HG02973 (cell line): ENCODE measurements at regions not wholly inside any gene's neighbourhood (a gene's known extent, or its start where the extent isn't known, plus 50 kb on each side); places are given as distances from the start of the nearest gene placed in this dataset.
"Not testable (repeated sequence)": the region's sequence is repeated elsewhere in the genome, so short reads cannot be mapped to it uniquely, and the experiment has no call there.

Source experiments
- ATAC-seq: cut with Tn5 transposase; IDR thresholded peaks from one replicate; pipeline ENCODE4 v1.9.1; 2021; ENCODE audit warnings: moderate library complexity; ENCODE audit not compliant: unreplicated experiment

DNA sequence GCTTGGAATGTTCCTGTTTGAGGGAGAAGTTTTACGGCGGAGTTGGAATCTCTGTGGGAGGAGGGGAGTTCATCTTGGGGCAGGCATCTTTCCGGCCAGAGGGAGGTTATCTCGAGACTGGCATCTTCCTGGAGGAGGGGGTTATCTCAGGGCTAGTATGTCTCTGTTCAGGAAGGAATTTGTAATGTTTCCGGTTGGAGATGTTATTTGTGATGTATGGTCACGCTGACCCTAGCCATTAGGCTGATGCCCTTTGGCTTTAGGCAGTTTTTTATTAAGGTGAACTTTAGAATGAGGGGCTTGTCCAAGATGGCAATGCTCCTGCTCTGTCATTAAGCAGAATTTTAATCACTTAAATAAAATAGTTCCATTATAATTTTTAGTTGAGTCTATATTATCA is 449.7 kb downstream of the PCDH10 start:
- ATAC-seq = no peak

DNA sequence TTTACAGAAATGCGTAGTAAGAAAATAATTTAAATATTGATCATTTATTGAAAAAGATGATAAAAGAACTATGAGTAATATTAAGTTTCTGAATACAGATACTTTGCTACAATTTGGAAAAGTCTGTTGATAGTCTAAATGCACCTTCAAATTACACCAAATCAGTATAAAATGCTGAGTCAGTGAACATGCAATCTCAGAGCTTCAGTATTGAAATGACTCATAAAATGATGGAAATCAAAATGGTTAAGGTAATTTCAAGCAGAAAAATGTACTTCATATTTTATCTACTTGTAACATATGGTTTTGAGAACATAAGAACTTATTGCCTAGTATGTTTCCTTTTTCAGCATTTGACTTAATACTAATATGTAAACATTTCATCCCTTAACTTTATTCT is 448.2 kb downstream of the PCDH10 start:
- no peak for ATAC-seq

DNA sequence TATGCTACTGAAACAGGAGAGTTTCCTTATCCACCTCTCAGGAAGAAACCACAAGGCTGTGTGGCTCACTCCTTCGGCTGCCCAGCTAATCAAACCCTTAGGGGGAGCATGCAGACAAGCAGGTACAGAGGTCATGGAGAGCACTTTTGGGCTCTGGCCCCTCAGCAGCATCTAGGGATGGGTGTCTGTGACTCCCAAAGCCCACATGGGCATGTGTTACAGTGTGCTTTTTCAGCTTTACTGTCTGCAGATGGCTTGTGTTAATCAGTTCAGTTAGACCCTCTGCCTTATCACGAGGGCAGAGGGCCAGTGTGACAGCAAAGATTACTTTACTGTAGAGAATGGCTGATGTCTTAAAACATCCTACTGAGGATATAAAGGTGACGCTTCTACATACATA is 447.4 kb downstream of the PCDH10 start:
- ATAC-seq = no peak

DNA sequence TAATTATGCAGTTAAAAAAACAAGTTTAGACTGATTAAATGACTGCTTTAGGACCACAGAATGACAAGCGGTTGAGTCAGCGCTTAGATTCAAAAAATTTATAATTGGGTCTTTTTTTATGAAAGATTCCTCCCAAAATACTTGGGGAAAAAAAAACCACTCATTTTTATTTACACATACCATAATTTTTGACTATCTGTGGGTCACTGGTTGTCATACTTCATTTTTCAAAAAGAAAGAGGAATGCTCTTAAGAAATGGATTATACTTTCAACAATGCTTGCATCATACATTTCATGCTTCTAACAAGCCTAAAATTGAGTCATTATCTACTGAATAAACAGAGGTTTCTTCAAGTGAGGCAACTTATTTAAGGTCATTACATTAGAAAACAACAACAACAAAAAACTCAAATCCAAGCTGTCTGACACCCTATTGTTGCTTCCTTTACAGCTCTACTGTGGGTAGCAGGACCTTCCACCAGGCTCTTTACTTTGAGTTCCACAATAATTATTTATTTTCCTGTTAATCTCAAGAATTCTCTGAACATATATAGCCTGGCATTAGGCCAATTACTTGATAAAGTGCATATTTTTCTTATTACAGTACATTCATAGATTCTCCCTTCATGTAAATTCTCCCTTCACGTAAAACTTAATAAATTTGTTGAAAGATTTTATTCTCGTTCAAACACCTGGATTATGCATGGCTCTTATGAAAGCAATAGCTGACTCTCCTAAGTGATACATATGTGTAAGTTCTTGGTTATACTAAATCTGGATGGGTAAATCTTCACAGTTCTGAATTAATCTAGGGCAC is 445.5 kb downstream of the PCDH10 start:
- no peak for ATAC-seq

DNA sequence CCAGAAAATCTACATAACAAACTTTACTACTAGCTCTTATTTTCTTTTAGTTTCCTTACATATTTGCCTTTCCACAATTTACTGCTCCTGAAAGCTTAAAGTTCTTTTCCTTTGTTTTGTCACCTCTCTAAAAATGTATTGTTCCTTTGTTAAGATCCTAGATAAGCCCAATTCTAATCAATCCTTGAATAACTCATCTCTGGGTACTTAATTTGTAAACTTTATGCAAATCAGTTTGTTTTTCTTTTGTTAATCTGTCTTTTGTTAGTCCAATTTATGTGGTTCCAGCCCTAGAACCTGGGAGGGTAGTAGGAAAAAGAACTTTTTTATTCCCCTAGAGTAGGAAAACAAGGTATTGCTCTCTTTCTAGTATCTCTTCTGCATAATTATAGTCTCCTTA is 444.7 kb downstream of the PCDH10 start:
- ATAC-seq = no peak

DNA sequence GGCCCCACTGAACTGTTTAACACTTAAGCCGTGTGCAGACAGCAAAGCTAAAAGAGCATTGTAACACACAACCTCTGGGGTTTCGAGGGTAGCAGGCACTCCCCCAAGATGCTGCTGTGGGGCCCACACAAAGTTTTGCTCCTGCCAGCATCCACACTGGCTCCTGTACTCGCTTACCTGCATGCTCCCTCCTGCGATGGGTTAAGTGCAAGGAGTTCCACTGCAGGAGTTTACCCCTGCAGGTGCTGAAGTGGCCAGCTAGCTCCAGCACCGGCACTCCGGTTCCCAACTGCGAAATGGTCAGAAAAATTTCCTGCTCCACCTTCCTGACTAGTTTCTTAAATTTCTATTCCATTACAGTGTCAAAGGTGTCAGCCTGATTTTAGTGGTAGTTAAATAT is 443.5 kb downstream of the PCDH10 start:
- no peak for ATAC-seq

DNA sequence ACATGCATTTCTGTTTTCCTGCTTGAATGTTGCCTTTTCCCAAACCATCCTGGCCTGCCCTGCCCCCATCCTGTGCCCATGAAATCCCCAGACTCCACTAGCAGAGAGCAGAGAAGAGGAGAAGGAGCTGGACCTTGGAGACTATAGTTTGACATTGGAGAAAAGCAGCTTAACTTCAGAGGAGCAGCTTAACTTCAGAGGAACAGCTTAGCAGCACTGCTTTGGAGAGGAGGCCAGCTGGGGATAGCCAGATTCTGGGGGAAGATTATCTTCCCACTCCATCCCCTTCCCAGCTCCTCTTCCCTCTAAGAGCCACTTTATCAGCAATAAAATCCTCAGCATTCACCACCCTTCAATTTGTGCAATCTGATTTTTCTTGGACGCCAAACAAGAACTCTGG is 443.0 kb downstream of the PCDH10 start:
- no peak for ATAC-seq

DNA sequence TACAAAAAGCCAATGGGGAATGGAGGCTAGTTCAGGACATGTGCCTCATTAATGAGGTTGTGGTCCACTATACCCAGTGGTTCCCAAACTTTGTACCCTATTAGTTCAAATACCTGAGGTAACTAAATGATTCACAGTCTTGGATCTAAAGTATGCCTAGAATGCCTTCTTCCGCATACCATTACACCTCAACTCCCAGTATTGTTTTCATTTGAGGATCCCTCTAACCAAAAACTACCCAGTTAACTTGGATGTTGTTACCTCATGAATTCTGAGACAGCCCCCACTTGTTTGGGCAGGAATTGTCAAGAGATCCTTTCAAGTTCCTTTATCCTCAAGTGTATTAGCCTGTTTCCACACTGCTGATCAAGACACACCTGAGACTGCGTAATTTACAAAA is 439.2 kb downstream of the PCDH10 start:
- ATAC-seq = no peak

DNA sequence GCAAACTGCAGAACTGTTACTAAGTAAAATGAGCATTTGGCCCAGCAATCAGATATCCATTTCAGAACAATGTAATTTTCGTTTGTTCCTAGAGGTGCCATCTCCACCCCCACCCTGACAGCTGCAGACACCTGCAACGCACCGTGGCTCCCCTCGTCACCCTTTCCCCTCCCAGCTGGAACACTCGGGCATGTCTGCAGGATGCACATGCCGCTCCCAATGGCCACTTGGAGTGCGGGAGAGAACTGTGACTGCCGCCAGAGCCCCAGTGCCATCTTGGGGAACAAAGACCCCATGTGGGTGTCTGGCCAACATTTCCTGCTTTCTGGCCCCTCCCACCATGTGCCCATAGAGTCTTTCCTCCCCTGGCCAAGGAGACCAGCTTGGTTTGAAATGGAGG is 436.2 kb downstream of the PCDH10 start:
- ATAC-seq = no peak

DNA sequence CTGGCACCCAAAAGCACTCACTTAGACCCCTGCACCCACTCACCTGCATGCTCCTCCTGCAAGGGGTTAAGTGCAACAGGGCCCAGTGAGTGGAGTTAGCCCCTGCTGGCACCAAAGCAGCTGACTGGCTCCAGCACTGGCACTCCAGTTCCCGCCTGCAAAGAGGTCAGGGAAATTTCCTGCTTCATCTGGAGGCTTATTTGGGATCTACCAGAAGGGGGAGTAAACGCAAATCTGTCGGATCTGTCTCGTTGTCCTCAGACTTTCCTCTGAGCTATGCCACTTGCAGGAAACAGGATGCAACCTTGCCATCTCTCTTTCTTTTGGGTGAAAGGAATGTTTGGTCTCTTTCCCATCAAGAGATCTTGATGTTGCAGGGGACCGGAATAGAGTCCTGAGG is 435.6 kb downstream of the PCDH10 start:
- ATAC-seq = no peak

DNA sequence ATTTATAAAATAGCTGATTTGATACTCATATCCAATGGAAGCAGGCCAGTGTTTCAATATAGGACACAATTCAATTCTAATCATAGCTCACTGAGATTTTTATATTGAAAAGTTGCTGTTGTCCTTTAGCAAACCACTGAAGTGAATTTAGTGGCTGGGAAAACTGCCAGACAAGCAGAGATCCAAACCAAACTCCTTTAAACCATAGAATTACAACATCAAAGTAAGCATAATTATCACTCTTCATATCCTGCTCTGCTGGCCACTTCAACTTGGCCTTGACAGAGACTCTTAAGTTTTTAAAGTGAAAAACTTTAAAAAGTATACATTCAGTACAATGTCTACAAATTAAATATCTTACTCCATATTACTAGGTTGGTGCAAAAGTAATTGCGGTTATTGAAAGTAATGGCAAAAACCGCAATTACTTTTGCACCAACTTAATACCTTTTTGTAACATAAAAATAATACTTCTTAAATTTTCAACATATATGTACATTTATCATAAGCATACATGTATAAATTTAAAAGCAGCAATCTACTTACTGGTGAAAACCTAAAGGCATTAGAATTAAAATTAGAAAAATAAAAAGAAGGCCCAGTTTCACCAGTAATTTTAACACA is 433.0 kb downstream of the PCDH10 start:
- no peak for ATAC-seq

DNA sequence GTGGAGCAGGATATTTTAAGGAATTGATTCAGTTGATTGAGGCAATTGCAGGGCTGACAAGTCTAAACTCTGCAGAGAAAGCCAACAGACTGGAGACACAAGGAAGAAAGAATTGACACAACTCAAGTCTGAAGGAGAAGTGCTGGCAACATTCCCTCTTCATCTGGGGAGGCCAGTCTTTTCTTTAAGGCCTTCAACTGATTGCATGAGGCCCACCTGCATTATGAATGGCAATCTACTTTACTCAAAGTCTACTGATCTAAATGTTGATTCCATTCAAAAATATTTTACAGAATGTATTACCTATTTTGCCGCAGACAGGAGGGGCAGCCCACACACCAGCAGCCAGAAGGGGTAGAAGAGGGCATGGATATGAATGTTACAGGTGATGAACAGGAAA is 425.2 kb downstream of the PCDH10 start:
- ATAC-seq = no peak

DNA sequence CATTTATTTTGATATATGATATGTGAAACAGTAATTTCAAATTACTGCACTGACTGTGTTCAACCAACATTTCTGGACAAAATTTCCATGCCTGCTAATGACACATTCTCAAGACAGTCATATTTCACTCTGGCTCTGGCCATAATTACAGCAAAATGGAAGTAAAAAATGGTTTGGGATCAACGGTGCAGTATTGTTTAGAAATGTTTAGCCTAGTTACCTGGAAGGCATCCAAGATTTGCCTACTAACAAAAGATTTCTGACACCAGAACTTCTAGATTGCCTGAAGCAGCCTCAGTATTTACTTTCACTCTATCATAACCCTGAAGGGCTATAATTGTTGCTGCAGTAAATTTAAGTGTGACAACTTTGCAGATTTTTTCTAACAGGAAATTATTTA is 416.3 kb downstream of the PCDH10 start:
- no peak for ATAC-seq

DNA sequence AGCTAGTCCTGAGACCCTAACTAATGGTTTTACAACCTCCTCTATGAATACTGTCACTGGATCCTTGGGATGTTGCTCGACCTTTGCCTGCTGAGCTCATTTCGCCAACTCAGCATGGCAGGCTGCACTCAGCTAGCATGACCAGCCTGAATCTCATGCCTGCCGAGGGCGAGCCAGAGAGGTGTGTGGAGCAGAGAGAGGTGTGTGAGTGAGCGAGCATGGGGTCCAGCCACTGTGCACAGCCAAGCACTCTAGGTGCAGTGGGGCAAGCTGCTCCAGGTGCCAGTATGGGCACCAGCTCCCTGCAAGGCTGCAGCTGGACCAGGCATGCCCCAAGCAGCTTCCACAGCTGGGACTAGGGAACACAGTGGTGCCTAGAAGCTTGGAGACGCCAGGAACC is 410.9 kb downstream of the PCDH10 start:
- ATAC-seq = no peak

DNA sequence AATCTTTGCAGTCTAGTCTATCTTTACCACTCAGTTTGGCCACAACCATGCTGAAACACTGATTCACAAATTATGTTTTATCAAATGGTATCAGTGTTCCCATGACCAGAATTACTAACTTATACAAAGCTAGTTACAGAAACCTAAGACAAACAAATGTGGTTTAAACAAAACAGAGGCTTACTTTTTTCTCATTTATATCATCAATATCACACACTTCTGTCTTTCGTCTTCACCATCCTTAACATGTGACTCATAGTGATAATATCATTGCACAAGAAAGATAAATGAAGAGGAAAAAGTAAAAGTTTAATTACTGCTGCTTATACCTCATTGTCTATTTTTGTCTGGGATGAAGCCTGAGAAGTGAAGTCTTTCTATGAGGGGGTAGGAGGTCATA is 406.6 kb downstream of the PCDH10 start:
- no peak for ATAC-seq

DNA sequence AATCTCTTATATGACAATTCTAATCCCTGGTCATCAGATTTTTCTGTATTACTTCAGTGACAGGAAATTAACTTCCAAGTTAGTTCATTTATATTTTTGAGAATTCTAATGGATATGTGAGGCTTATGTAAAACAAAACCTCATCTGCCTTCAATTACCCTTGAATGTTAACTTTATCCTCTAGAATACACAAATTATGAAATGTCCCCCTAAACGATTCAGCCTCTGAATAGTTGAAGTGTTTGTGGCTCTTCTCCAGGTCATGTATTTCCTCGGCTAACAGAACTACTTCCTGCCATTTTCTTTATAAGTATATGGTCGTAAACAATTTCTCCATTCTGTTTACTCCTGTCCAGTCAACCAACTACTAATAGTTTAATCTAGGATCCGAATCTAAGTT is 401.3 kb downstream of the PCDH10 start:
- no peak for ATAC-seq

DNA sequence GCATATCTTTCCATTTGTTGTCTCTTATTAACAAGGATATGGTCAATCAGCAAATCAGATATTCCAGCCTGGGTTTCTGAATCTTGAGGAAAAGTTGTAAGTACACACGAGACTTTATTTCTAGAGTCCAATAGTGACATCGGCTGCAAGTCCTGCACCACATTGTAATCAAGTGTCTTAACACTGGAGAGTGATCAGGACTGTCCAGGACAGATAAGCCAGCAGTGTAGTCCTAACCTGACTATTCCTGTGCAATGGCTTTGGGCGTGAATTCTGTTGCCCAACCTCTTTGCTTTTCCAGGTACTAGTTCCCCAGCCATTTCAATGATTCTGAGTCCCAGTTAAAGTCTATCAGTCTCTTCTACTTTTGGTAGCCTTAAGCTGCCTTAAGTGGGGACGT is 395.0 kb downstream of the PCDH10 start:
- ATAC-seq = no peak

DNA sequence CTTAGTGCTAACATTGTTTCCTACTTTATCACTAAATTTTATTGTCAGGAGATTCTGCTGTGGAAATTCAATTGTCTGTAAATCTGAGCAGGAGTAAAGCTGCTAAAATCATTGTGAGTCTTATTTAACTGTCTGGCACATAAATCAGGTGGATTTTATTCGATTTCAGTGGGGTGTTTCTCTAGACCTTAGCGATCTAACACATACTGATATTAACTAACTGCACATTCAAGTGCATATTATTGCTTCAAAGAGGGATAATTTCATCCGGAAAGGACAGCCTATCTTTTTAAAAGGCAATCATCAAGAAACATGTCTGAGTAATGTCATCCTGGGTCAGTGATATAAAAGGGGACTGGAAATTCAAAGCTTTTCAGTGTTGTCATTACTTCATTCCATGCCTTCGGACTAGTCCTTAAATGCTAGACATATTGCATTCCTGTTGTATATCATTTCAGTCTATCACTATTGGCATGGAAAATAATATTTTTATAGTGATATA is 388.7 kb downstream of the PCDH10 start:
- ATAC-seq = no peak

DNA sequence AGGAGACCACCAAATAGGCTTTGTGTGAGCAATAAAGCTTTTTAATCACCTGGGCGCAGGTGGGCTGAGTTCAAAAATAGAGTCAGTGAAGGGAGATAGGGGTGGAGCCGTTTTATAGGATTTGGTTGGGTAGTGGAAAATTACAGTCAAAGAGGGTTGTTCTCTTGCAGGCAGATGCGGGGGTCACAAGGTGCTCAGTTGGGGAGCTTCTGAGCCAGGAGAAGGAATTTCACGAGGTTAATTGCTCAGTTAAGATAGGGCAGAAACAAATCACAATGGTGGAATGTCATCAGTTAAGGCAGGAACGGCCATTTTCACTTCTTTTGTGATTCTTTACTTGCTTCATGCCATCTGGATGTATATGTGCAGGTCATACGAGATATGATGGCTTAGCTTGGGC is 385.1 kb downstream of the PCDH10 start:
- not testable (repeated sequence) for ATAC-seq

DNA sequence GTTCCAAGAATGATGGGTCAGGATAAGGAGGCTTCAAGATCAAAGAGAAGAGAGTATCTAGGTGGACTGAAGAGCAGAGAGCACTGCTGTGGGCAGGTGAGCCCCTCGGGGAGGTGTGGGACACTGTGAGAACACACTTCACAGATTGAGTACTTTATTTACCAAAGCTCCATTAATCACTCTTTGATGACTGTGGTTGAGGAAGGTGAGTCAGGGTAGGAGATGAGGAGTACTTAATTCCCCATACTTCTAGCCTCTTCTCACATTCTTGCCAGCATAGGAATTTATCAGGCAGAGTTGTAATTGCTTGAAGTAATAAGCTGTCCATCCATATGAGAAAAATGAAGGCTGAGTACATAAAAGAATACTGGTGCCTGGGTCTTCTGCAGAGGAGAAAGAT is 375.3 kb downstream of the PCDH10 start:
- ATAC-seq = no peak

DNA sequence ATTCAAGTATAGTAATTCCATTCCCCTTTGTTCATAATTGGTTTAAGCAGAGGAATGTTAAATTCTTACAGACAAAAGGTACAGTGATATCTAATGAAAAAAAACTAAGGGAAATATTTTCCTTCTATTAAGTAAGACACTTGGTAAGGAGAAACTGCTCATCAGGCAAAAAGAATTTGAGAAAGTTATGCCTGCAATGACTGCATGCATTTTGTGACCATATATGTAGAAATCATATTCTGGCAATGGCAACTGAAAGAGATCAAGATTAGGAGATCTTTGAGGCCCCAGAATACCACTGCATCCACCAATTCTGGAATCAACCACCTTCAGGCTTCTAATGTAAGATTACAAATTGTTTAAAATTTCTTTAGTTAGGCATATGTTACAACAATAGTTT is 364.8 kb downstream of the PCDH10 start:
- ATAC-seq = no peak

DNA sequence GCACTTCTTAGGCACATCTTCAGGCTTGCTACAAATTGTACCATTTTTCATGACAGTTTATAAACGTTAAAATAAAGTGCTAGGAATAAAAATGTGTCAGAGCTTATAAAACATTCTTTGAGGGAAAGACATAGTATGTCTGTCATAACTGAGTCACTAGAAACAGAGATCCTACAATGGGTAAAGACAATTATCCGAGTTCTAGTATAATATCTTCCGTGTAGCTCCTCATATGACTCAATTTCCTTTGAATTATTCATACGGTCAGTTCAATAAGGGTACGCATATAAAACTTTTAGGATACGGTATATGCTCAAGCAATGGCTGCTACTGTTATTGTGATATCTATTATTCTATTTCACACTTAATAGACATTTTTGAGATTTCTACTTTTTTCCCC is 349.1 kb downstream of the PCDH10 start:
- no peak for ATAC-seq

DNA sequence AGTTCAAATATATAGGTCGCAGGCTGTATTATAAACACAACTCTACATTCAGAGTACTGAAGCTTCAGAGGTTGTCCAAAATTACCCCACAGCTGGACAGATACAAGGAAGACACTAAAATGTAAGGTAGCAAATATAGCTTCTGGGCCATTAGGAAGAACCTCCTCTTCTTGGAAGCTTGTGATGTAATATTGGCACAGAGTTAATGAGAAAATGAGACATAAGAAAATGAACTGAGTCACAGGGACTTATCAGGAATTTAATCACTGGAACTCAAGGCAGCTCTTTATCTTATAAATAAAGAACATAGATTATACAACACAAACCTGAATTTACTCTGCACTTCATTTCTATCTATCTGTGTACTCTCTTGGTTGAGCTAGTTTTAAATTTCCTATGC is 344.7 kb downstream of the PCDH10 start:
- ATAC-seq = no peak
